HG02642 (cell line): ENCODE measurements at regions not wholly inside any gene's neighbourhood (a gene's known extent, or its start where the extent isn't known, plus 50 kb on each side); places are given as distances from the start of the nearest gene placed in this dataset.

Experiments
- ATAC-seq: cut with Tn5 transposase; IDR thresholded peaks from one replicate; pipeline ENCODE4 v1.9.1; 2021; ENCODE audit warnings: mild to moderate bottlenecking; ENCODE audit not compliant: unreplicated experiment, poor library complexity

DNA sequence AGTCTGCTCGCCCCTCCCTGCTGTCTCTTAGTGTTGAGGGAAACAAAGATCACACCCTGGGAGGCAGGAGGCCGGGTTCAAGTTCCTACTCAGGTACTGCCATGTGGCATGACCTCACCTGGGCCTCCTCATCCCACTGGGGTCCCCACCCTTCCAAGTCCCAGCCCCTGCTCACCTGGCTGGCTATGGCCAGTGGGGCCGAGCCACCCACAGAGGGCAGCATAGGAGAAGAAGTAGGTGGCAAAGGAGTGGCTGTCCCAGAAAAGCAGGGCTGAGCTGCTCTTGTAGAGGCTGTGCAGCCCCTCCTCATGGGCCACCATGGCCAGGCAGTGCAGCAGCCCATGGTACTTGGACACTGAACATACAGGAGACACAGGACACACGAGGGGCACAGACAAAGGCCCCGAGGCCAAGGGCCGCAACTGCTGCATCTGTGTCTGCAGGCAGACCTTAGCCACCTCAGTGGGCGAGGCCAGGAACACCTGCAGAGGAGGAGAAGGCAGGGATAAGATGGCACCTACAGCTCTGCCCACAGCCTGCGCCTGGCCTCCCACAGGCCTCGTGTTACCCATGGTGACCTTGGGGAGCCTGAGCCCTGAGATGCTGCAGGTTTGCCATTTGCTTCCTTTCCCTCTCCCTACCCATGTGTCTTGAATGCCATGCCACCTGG is 50.6 kb upstream of the MPEG1 start:
- ATAC-seq: no peak
